ENCODE measurements at regions not wholly inside any gene's neighbourhood (a gene's known extent, or its start where the extent isn't known, plus 50 kb on each side); places are given as distances from the start of the nearest gene placed in this dataset.

DNA sequence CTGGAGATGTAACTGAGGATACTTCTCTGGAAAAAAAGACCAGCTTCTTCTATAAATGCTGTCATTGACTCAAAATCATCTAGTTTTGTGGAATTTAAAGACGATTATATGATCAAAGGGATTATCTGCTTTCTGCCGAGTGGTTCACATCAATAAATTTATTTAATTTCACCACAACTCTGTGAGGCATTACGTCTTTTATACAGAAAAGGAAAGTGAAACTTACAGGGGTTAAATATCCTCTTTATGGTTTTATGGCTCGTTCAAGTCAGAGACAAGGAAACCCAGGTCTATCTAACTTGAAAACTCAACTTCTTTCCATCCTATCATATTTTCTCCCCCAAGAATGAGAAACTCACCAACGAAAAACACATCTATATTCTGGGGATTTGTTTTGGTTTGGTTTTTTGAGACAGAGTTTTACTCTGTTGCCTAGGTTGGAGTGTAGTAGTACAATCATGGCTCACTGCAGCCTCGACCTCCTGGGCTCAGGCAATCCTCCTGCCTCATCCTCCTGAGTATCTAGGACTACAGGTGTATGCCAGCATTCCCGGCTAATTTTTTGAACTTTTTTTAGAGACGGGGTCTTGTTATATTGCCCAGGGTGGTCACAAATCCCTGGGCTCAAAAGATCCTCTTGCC is 377.9 kb upstream of the EMCN start:
- Histone ChIP-seq H3K9me3 (no peaks in the 10 kb centered on the region), H3K27me3 (no peaks in the 10 kb centered on the region), H3K36me3 (no peaks in the 10 kb centered on the region), H3K27ac (no peak overlapping the region), H3K4me3 (peak overlapping the region in 3 of 4 donors; percentile 9 to 56 (median 32)), H3K4me1 (peaks cover 0 to 10% (median 0%) of the 10 kb centered on the region in 3 donors)
- intact Hi-C loops (cut with DNase I): no loop called here
- 50% methylated on average over 8 of the region's 8 CpGs for WGBS, 2 donors
- DNase-seq: no peak
- TF ChIP-seq, protein P1, sequence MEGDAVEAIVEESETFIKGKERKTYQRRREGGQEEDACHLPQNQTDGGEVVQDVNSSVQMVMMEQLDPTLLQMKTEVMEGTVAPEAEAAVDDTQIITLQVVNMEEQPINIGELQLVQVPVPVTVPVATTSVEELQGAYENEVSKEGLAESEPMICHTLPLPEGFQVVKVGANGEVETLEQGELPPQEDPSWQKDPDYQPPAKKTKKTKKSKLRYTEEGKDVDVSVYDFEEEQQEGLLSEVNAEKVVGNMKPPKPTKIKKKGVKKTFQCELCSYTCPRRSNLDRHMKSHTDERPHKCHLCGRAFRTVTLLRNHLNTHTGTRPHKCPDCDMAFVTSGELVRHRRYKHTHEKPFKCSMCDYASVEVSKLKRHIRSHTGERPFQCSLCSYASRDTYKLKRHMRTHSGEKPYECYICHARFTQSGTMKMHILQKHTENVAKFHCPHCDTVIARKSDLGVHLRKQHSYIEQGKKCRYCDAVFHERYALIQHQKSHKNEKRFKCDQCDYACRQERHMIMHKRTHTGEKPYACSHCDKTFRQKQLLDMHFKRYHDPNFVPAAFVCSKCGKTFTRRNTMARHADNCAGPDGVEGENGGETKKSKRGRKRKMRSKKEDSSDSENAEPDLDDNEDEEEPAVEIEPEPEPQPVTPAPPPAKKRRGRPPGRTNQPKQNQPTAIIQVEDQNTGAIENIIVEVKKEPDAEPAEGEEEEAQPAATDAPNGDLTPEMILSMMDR (IDR thresholded peaks at IDR 0.05): no peak
- no peak for TF ChIP-seq POLR2A (IDR thresholded peaks at IDR 0.05)

DNA sequence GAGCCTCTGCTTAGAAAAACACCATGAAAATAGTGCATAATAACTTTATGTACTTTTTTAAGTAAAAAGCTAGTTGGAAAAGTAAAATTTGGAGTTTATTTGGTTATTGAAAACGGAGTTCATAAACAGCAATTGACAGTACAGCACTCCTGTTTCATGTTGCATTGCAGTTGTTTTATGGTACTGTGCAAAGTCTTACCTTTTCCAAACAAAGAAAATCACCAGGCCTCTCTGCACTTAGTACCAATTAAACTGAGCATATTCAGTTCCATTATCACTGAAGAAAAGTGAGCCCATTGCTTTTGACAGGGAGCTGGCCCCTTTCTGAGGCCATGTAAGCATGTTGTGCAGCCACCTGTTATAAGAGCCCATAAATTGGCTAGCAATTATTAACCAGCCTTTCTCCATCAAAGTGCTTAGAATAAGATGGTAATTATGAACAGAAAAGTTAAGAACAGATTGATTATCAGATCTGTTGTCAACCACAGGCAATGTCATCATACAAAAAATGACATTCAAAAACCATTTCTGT is 376.6 kb upstream of the EMCN start:
- H3K27ac ChIP-seq: no peak overlapping the region
- H3K4me3 ChIP-seq: no peak overlapping the region
- no peaks in the 10 kb centered on the region for H3K27me3 ChIP-seq
- intact Hi-C loops (cut with DNase I): no loop called here
- 77 to 91% methylated on average over 1 of the region's 1 CpG for WGBS, 2 donors
- H3K9me3 ChIP-seq: no peaks in the 10 kb centered on the region
- H3K36me3 ChIP-seq: no peaks in the 10 kb centered on the region
- no peak for DNase-seq
- peaks cover 0 to 10% (median 0%) of the 10 kb centered on the region in 3 donors for H3K4me1 ChIP-seq
- TF ChIP-seq, protein P1 (IDR thresholded peaks at IDR 0.05): no peak
- TF ChIP-seq POLR2A (IDR thresholded peaks at IDR 0.05): no peak

DNA sequence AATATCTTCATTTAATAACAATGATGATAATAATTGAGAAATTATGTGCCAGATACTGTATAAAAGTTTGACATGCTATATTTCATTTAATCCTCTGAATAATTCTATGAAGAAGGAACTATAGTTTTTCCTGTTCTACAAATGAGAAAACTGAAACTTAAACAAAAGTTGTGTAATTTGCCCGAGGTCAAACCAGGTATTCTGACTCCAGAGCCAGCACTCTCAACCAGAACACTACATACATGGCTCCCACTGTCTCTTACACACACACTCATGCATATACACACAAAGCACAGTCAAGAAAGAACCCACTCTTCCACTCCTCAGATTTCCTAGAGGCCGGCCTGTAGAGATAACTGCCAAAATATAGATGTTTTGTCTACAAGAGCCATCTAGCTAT is 374.0 kb upstream of the EMCN start:
- H3K36me3 ChIP-seq: no peaks in the 10 kb centered on the region
- 59 to 80% methylated on average over 2 of the region's 2 CpGs for WGBS, 2 donors
- H3K27ac ChIP-seq: peak overlapping the region in 1 of 4 donors; percentile 7
- no peaks in the 10 kb centered on the region for H3K27me3 ChIP-seq
- no peak for TF ChIP-seq POLR2A (IDR thresholded peaks at IDR 0.05)
- TF ChIP-seq, protein P1 (IDR thresholded peaks at IDR 0.05): no peak
- H3K4me1 ChIP-seq: peaks cover 0 to 10% (median 0%) of the 10 kb centered on the region in 3 donors
- DNase-seq: no peak
- intact Hi-C loops (cut with DNase I): no loop called here
- H3K9me3 ChIP-seq: no peaks in the 10 kb centered on the region
- no peak overlapping the region for H3K4me3 ChIP-seq

DNA sequence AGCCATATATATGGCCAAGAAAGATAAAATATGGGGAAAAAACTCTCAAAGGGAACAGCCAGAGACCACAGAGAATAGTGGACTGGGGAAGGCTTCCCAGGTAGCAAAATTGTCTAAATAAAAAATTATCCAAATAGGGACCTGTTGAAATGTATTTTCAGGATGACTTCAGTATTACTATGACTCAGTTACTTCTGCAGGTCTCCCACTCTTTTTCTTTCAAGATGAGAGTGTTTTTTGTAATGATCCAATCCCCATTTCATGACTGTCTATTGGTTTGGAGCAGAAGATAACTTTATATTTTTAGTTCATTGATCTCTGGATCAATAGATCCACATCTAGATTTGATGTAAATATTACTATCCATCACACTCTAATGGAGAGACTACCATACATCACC is 372.1 kb upstream of the EMCN start:
- Histone ChIP-seq H3K27ac (no peak overlapping the region), H3K27me3 (no peaks in the 10 kb centered on the region), H3K9me3 (peaks cover 0 to 7% (median 3%) of the 10 kb centered on the region in 3 donors), H3K36me3 (no peaks in the 10 kb centered on the region), H3K4me3 (no peak overlapping the region), H3K4me1 (peaks cover 0 to 10% (median 0%) of the 10 kb centered on the region in 3 donors)
- DNase-seq: no peak
- intact Hi-C loops (cut with DNase I): no loop called here
- TF ChIP-seq POLR2A (IDR thresholded peaks at IDR 0.05): no peak
- TF ChIP-seq, protein P1 (IDR thresholded peaks at IDR 0.05): no peak

DNA sequence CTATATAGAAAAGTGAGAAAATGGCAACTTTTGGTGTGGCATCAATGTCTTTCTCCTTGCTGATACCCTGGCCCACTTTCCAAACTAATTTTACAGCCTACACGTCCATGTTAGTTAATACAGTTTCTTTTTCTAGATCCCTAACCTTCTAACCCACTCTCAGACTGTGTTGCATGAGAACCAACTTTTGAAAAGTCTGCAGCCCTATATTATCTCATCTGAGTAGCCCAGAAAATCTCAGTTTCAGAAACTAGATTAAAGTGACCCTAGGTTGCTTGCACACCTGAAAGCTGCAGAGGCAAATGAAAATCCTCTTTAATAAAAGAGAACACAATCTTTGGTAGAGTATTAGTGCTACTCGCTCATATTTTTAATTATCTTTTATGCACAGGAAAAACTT is 371.6 kb upstream of the EMCN start:
- H3K27ac ChIP-seq: no peak overlapping the region
- H3K4me3 ChIP-seq: no peak overlapping the region
- TF ChIP-seq POLR2A (IDR thresholded peaks at IDR 0.05): no peak
- TF ChIP-seq, protein P1 (IDR thresholded peaks at IDR 0.05): no peak
- intact Hi-C loops (cut with DNase I): no loop called here
- no peaks in the 10 kb centered on the region for H3K36me3 ChIP-seq
- H3K4me1 ChIP-seq: peaks cover 0 to 10% (median 0%) of the 10 kb centered on the region in 3 donors
- 71 to 73% methylated on average over 2 of the region's 2 CpGs for whole genome bisulfite sequencing, 2 donors
- DNase-seq: no peak
- H3K27me3 ChIP-seq: no peaks in the 10 kb centered on the region
- H3K9me3 ChIP-seq: peaks cover 0 to 7% (median 3%) of the 10 kb centered on the region in 3 donors
